Prostate gland (tissue), 2 donors: ENCODE measurements at regions not wholly inside any gene's neighbourhood (a gene's known extent, or its start where the extent isn't known, plus 50 kb on each side); places are given as distances from the start of the nearest gene placed in this dataset.

ENCODE experiments used
- POLR2A ChIP-seq: fragments of 450-650 bp; IDR thresholded peaks from one replicate; pipeline ENCODE4 v1.6.1; 2016; ENCODE audit warnings: antibody characterized with exemption, mild to moderate bottlenecking
- POLR2AphosphoS5 ChIP-seq: sonication (generic); formaldehyde crosslinking; IDR thresholded peaks from one replicate; pipeline ENCODE4 v1.6.1; 2017; ENCODE audit warnings: antibody characterized with exemption
- TF ChIP-seq, protein P1 (sequence below), 4 experiments: fragments of 200-600 bp in 2 of 4; fragments of 450-650 bp in 2 of 4; sonication (generic) in 2 of 4; IDR thresholded peaks; 1 replicate in 3 of 4; 2 replicates in 1 of 4; pipeline ENCODE4 v1.5.1; 2016 to 2019; ENCODE audit warnings: antibody characterized with exemption in 4 of 4, mild to moderate bottlenecking in 2 of 4, moderate library complexity in 2 of 4

DNA sequence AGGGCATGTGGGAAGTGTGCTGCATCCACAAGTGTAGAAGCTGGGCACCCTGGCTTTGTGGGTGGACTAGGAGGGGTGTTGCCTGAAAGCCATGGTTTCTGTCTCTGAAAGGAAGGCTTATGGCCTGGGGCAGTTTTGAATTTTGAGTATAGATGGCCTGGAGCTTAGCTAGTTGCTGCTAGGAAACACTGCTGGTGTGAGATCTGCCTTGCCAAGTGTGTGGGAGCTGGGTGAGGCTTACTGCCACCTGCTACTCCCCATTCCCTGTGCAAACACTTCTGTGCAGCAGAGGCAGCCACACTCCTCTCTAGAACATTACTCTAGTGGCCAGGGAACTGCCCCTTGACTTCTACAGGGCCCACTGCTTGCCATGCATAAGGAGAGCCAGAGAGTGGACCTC, 831.7 kb upstream of the LRRTM1 start:
- TF ChIP-seq, protein P1, sequence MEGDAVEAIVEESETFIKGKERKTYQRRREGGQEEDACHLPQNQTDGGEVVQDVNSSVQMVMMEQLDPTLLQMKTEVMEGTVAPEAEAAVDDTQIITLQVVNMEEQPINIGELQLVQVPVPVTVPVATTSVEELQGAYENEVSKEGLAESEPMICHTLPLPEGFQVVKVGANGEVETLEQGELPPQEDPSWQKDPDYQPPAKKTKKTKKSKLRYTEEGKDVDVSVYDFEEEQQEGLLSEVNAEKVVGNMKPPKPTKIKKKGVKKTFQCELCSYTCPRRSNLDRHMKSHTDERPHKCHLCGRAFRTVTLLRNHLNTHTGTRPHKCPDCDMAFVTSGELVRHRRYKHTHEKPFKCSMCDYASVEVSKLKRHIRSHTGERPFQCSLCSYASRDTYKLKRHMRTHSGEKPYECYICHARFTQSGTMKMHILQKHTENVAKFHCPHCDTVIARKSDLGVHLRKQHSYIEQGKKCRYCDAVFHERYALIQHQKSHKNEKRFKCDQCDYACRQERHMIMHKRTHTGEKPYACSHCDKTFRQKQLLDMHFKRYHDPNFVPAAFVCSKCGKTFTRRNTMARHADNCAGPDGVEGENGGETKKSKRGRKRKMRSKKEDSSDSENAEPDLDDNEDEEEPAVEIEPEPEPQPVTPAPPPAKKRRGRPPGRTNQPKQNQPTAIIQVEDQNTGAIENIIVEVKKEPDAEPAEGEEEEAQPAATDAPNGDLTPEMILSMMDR (IDR thresholded peaks at IDR 0.05): no peak
- no peak for TF ChIP-seq POLR2A
- TF ChIP-seq POLR2AphosphoS5: no peak
